ENCODE measurements at regions not wholly inside any gene's neighbourhood (a gene's known extent, or its start where the extent isn't known, plus 50 kb on each side); places are given as distances from the start of the nearest gene placed in this dataset.

DNA sequence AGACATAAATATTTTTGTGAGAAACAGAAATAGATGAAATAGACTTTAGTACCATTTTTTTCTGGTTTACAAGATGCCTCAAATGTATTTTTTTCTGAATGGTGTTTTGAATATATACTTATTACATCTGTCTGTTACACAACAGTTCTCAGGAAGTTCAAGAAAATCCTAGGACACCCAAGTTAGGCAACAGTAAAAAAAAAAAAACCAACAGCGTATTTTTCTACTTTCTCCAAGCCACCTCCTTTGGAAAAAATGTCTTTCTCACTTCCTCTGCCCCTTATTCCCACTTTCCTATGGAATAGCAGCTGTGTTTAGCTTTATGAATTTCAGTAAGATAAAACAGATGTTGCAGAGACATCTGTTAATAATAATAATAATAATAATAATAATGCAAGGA lies 489.6 kb upstream of the KLF12 start:
- H3K27ac ChIP-seq, result no peak overlapping the region
- no peak overlapping the region for H3K4me3 ChIP-seq (ENCODE audit: low read depth in 1 of 2, low read length in 1 of 2)
- no peaks in the 10 kb centered on the region for H3K4me1 ChIP-seq (ENCODE audit: control insufficient read depth in 1 of 2, insufficient read depth in 1 of 2, low read depth in 1 of 2, low read length in 1 of 2)
- H3K27me3 ChIP-seq, result no peaks in the 10 kb centered on the region
- H3K36me3 ChIP-seq, result no peaks in the 10 kb centered on the region
- TF ChIP-seq CTCF (IDR thresholded peaks at IDR 0.05), result no peak
- H3K9me3 ChIP-seq, result no peaks in the 10 kb centered on the region

- H3K27me3 ChIP-seq, result no peaks in the 10 kb centered on the region
- no peak overlapping the region for H3K4me3 ChIP-seq (ENCODE audit: low read depth in 1 of 2, low read length in 1 of 2)
- no peaks in the 10 kb centered on the region for H3K9me3 ChIP-seq
- no peaks in the 10 kb centered on the region for H3K4me1 ChIP-seq (ENCODE audit: control insufficient read depth in 1 of 2, insufficient read depth in 1 of 2, low read depth in 1 of 2, low read length in 1 of 2)
- H3K27ac ChIP-seq, result no peak overlapping the region
- no peak for TF ChIP-seq CTCF (IDR thresholded peaks at IDR 0.05)
- no peaks in the 10 kb centered on the region for H3K36me3 ChIP-seq
Observed at GRCh38 chr13:74622284-74622683, 488.1 kb upstream of the KLF12 start.

- TF ChIP-seq CTCF (IDR thresholded peaks at IDR 0.05), result no peak
- H3K4me1 ChIP-seq (ENCODE audit: control insufficient read depth in 1 of 2, insufficient read depth in 1 of 2, low read depth in 1 of 2, low read length in 1 of 2), result no peaks in the 10 kb centered on the region
- no peak overlapping the region for H3K4me3 ChIP-seq (ENCODE audit: low read depth in 1 of 2, low read length in 1 of 2)
- H3K27me3 ChIP-seq, result no peaks in the 10 kb centered on the region
- H3K36me3 ChIP-seq, result no peaks in the 10 kb centered on the region
- no peak overlapping the region for H3K27ac ChIP-seq
- H3K9me3 ChIP-seq, result no peaks in the 10 kb centered on the region
Observed at GRCh38 chr13:74620711-74621110, 486.5 kb upstream of the KLF12 start.

DNA sequence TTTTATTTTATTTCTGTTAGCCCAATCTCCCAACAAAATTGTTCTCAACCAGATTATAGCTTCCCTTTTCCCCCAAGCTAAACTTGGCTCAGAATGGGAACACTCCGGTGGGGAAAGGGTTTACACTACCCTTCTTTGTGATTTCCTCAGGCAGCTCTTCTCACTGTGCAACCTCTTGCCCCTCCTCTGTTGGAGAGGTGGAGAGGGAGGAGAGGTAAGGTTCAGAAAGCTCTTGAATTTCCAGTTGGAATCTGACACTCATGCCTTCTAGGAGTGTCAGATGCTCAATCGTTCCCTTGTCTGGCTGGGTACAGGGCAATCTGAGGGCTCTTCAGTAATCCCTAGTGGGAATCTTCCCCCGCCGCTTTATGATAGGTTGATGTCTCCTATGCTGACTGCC lies 486.1 kb upstream of the KLF12 start:
- H3K27me3 ChIP-seq, result no peaks in the 10 kb centered on the region
- no peak for TF ChIP-seq CTCF (IDR thresholded peaks at IDR 0.05)
- no peaks in the 10 kb centered on the region for H3K4me1 ChIP-seq (ENCODE audit: control insufficient read depth in 1 of 2, insufficient read depth in 1 of 2, low read depth in 1 of 2, low read length in 1 of 2)
- H3K36me3 ChIP-seq, result no peaks in the 10 kb centered on the region
- H3K4me3 ChIP-seq (ENCODE audit: low read depth in 1 of 2, low read length in 1 of 2), result no peak overlapping the region
- no peak overlapping the region for H3K27ac ChIP-seq
- H3K9me3 ChIP-seq, result no peaks in the 10 kb centered on the region

GRCh38 chr13:74597526-74597925 lies 463.3 kb upstream of the KLF12 start:
- no peaks in the 10 kb centered on the region for H3K36me3 ChIP-seq

More at GRCh38 chr13:74597526-74597925, 463.3 kb upstream of the KLF12 start:
- H3K4me3 ChIP-seq (ENCODE audit: low read depth in 1 of 2, low read length in 1 of 2), result no peak overlapping the region
- no peak for TF ChIP-seq CTCF (IDR thresholded peaks at IDR 0.05)
- no peaks in the 10 kb centered on the region for H3K27me3 ChIP-seq
- H3K9me3 ChIP-seq, result peaks cover 10% of the 10 kb centered on the region
- no peaks in the 10 kb centered on the region for H3K4me1 ChIP-seq (ENCODE audit: control insufficient read depth in 1 of 2, insufficient read depth in 1 of 2, low read depth in 1 of 2, low read length in 1 of 2)
- H3K27ac ChIP-seq, result no peak overlapping the region
